Smooth muscle cell (in vitro differentiated cells): ENCODE measurements at regions not wholly inside any gene's neighbourhood (a gene's known extent, or its start where the extent isn't known, plus 50 kb on each side); places are given as distances from the start of the nearest gene placed in this dataset.

Source experiments
- DNase-seq: peaks from one replicate; lab custom pipeline; 2025; ENCODE audit not compliant: unreplicated experiment; lab: John Stamatoyannopoulos, UW
- H2AFZ ChIP-seq: fragments of 200-600 bp; sonication (generic); 2 replicates; pipeline ENCODE4 v1.6.0; 2016; ENCODE audit warnings: antibody characterized with exemption, low read depth, mild to moderate bottlenecking
- H3F3A ChIP-seq: fragments of 200-600 bp; sonication (generic); 2 replicates; pipeline ENCODE4 v1.6.0; 2017; ENCODE audit warnings: antibody characterized with exemption, low read depth
- H3K27ac ChIP-seq: fragments of 200-600 bp; sonication (generic); 2 replicates; pipeline ENCODE4 v1.5.1; 2016; ENCODE audit warnings: low read depth, mild to moderate bottlenecking
- H3K27me3 ChIP-seq: fragments of 200-600 bp; sonication (generic); 2 replicates; pipeline ENCODE4 v1.6.1; 2016; ENCODE audit warnings: low read depth, mild to moderate bottlenecking
- H3K36me3 ChIP-seq: fragments of 200-600 bp; sonication (generic); 2 replicates; pipeline ENCODE4 v1.5.1; 2016; ENCODE audit warnings: low read depth
- H3K4me1 ChIP-seq: fragments of 200-600 bp; sonication (generic); 2 replicates; pipeline ENCODE4 v1.5.1; 2016; ENCODE audit warnings: low read depth
- H3K4me2 ChIP-seq: fragments of 200-600 bp; sonication (generic); 2 replicates; pipeline ENCODE4 v1.6.0; 2016; ENCODE audit warnings: mild to moderate bottlenecking
- H3K4me3 ChIP-seq: fragments of 200-600 bp; sonication (generic); 2 replicates; pipeline ENCODE4 v1.5.1; 2016; ENCODE audit warnings: mild to moderate bottlenecking
- H3K79me2 ChIP-seq: fragments of 200-600 bp; sonication (generic); 2 replicates; pipeline ENCODE4 v1.6.0; 2016; ENCODE audit warnings: low read depth, mild to moderate bottlenecking
- H3K9ac ChIP-seq: fragments of 200-600 bp; sonication (generic); 2 replicates; pipeline ENCODE4 v1.6.0; 2016; ENCODE audit warnings: low read depth
- H3K9me3 ChIP-seq: fragments of 200-600 bp; sonication (generic); replicated peaks from 2 replicates; pipeline ENCODE4 v1.5.1; 2016; ENCODE audit warnings: low read depth
- H4K20me1 ChIP-seq: fragments of 200-600 bp; sonication (generic); 2 replicates; pipeline ENCODE4 v1.6.0; 2016; ENCODE audit warnings: low read depth
- WGBS: methylation state at CpG from one replicate; pipeline ENCODE4 v1.1.7; 2016; ENCODE audit warnings: low lambda C conversion rate; 5-methylcytosine and 5-hydroxymethylcytosine counted together
- TF ChIP-seq, protein P1 (sequence below): fragments of 200-600 bp; sonication (generic); IDR thresholded peaks from 2 replicates; pipeline ENCODE4 v1.5.1; 2017; ENCODE audit warnings: borderline replicate concordance, mild to moderate bottlenecking, antibody characterized with exemption; ENCODE audit not compliant: insufficient read depth, poor library complexity, severe bottlenecking

DNA sequence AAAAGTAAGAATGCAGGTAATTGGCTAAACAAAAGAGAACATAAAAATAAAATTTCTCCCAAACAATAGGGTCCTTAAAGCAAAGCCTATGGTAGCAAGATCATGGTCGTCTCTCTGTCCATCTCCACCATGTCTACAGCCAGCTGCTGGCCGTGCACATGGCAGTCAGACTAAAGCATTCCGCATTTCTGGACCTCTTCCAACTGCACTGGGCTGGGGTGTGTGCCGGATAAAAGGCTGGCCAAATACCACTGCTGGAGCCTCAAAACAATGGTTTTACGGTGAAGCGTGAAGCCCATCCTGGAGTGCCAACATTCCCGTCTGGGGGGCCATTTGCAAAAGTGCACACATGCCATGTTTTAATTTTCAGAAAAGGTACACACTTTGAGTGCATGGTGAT lies 74.8 kb upstream of the PIEZO2 start:
- H3K4me3 ChIP-seq: no peak overlapping the region
- H3F3A ChIP-seq: no peaks in the 10 kb centered on the region
- no peaks in the 10 kb centered on the region for H3K27me3 ChIP-seq
- TF ChIP-seq, protein P1, sequence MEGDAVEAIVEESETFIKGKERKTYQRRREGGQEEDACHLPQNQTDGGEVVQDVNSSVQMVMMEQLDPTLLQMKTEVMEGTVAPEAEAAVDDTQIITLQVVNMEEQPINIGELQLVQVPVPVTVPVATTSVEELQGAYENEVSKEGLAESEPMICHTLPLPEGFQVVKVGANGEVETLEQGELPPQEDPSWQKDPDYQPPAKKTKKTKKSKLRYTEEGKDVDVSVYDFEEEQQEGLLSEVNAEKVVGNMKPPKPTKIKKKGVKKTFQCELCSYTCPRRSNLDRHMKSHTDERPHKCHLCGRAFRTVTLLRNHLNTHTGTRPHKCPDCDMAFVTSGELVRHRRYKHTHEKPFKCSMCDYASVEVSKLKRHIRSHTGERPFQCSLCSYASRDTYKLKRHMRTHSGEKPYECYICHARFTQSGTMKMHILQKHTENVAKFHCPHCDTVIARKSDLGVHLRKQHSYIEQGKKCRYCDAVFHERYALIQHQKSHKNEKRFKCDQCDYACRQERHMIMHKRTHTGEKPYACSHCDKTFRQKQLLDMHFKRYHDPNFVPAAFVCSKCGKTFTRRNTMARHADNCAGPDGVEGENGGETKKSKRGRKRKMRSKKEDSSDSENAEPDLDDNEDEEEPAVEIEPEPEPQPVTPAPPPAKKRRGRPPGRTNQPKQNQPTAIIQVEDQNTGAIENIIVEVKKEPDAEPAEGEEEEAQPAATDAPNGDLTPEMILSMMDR: no peak
- H4K20me1 ChIP-seq: no peaks in the 10 kb centered on the region
- H3K79me2 ChIP-seq: no peaks in the 10 kb centered on the region
- no peaks in the 10 kb centered on the region for H3K4me1 ChIP-seq
- no peak overlapping the region for H3K9ac ChIP-seq
- H3K27ac ChIP-seq: no peak overlapping the region
- DNase-seq: no peak
- no peak overlapping the region for H2AFZ ChIP-seq
- no peak overlapping the region for H3K4me2 ChIP-seq
- H3K9me3 ChIP-seq: no peaks in the 10 kb centered on the region
- no peaks in the 10 kb centered on the region for H3K36me3 ChIP-seq
- 88% methylated on average over 7 of the region's 7 CpGs for WGBS

GRCh38 chr18:11219571-11219970 lies 70.2 kb upstream of the PIEZO2 start:
- H3K4me1 ChIP-seq: no peaks in the 10 kb centered on the region
- DNase-seq: no peak
- TF ChIP-seq, protein P1: no peak
- H3K27ac ChIP-seq: no peak overlapping the region
- 97% methylated on average over 1 of the region's 1 CpG for WGBS
- H3K9me3 ChIP-seq: no peaks in the 10 kb centered on the region
- H3K4me3 ChIP-seq: no peak overlapping the region
- H3K36me3 ChIP-seq: no peaks in the 10 kb centered on the region
- H3K79me2 ChIP-seq: no peaks in the 10 kb centered on the region
- no peak overlapping the region for H2AFZ ChIP-seq
- no peaks in the 10 kb centered on the region for H3F3A ChIP-seq
- no peak overlapping the region for H3K9ac ChIP-seq
- no peaks in the 10 kb centered on the region for H4K20me1 ChIP-seq
- no peaks in the 10 kb centered on the region for H3K27me3 ChIP-seq
- H3K4me2 ChIP-seq: no peak overlapping the region

DNA sequence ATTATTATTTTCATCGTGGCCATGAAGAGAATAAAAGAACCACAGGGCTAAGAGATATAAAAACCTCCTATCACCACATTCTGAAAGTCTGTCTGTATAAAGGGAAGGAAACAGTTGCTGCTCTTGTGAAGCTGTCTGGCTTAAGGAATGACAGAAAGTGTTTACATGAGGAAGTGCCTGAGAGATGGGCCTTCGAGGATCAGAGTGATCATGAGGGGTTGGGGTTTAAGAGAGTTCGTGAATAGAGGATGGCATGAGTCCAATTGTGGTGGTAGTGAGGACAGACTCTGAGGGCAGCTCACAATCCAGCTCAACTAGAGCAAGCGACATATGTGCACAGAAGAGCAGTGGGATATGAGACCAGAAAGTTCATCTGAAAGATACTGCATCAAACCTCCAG lies 65.8 kb upstream of the PIEZO2 start:
- Histone ChIP-seq H3K4me2 (no peak overlapping the region), H3F3A (no peaks in the 10 kb centered on the region), H3K36me3 (no peaks in the 10 kb centered on the region), H3K4me3 (no peak overlapping the region), H3K4me1 (no peaks in the 10 kb centered on the region), H3K79me2 (no peaks in the 10 kb centered on the region), H3K27me3 (no peaks in the 10 kb centered on the region), H2AFZ (no peak overlapping the region), H4K20me1 (no peaks in the 10 kb centered on the region), H3K27ac (no peak overlapping the region), H3K9me3 (no peaks in the 10 kb centered on the region), H3K9ac (no peak overlapping the region)
- DNase-seq: no peak
- WGBS: 32% methylated on average over 4 of the region's 4 CpGs
- TF ChIP-seq, protein P1: no peak

GRCh38 chr18:11204020-11204419 lies 54.7 kb upstream of the PIEZO2 start:
- Histone ChIP-seq H3K36me3 (no peaks in the 10 kb centered on the region), H3F3A (no peaks in the 10 kb centered on the region), H2AFZ (no peak overlapping the region), H3K79me2 (no peaks in the 10 kb centered on the region), H3K9ac (no peak overlapping the region), H3K4me2 (no peak overlapping the region), H3K9me3 (no peaks in the 10 kb centered on the region), H3K27ac (no peak overlapping the region), H4K20me1 (no peaks in the 10 kb centered on the region), H3K4me1 (no peaks in the 10 kb centered on the region), H3K4me3 (no peak overlapping the region), H3K27me3 (peaks cover 12% of the 10 kb centered on the region)
- DNase-seq: no peak
- TF ChIP-seq, protein P1: no peak
- WGBS: 82% methylated on average over 3 of the region's 3 CpGs
